ENCODE measurements at regions not wholly inside any gene's neighbourhood (a gene's known extent, or its start where the extent isn't known, plus 50 kb on each side); places are given as distances from the start of the nearest gene placed in this dataset.
"Not testable (repeated sequence)": the region's sequence is repeated elsewhere in the genome, so short reads cannot be mapped to it uniquely, and the experiment has no call there.

DNA sequence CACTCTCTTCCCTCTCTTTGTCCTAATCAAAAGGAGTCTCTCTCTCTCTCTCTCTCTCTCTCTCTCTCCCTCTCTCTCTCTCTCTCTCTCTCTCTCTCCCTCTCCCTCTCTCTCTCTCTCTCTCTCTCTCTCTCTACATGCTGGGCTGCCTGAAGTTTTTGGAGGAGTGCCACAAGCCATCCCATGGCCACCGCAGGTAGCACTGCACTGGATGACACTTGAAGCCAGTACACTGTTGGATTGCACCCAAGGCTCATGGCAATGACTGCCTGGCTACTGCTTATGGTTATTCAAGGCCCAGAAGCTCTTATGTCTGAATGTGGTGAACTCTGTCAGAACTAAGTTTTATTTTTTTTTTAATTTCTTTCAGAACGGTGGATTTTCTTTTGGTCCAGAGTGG lies 115.2 kb downstream of the SPIN4 start:
- TF ChIP-seq, protein P1, sequence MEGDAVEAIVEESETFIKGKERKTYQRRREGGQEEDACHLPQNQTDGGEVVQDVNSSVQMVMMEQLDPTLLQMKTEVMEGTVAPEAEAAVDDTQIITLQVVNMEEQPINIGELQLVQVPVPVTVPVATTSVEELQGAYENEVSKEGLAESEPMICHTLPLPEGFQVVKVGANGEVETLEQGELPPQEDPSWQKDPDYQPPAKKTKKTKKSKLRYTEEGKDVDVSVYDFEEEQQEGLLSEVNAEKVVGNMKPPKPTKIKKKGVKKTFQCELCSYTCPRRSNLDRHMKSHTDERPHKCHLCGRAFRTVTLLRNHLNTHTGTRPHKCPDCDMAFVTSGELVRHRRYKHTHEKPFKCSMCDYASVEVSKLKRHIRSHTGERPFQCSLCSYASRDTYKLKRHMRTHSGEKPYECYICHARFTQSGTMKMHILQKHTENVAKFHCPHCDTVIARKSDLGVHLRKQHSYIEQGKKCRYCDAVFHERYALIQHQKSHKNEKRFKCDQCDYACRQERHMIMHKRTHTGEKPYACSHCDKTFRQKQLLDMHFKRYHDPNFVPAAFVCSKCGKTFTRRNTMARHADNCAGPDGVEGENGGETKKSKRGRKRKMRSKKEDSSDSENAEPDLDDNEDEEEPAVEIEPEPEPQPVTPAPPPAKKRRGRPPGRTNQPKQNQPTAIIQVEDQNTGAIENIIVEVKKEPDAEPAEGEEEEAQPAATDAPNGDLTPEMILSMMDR (IDR thresholded peaks at IDR 0.05; ENCODE audit: low read depth, low read length) = not testable (repeated sequence)
- TF ChIP-seq EZH2phosphoT487 (IDR thresholded peaks at IDR 0.05; ENCODE audit: low read depth) = not testable (repeated sequence)
